Left lung (tissue), 4 donors: ENCODE measurements at regions not wholly inside any gene's neighbourhood (a gene's known extent, or its start where the extent isn't known, plus 50 kb on each side); places are given as distances from the start of the nearest gene placed in this dataset.

ENCODE experiments used
- ATAC-seq: fragments of 200-7000 bp; cut with Tn5 transposase; one replicate; pipeline ENCODE4 v1.9.1; 2020; ENCODE audit warnings: moderate library complexity
- DNase-seq, 4 donors: peaks; one replicate each; pipeline ENCODE4 v3.0.0-alpha.2; 2013 to 2020
- H3K27ac ChIP-seq, 2 donors: fragments of 200-600 bp; sonication (generic) in 1 of 2; one replicate each; pipeline versions ENCODE4 v1.5.0 to v1.8.0; 2020 to 2021
- H3K27me3 ChIP-seq, 2 donors: fragments of 200-600 bp; sonication (generic) in 1 of 2; one replicate each; pipeline versions ENCODE4 v1.5.0 to v1.8.0; 2020 to 2021
- H3K36me3 ChIP-seq, 2 donors: fragments of 200-600 bp; sonication (generic) in 1 of 2; one replicate each; pipeline versions ENCODE4 v1.5.0 to v1.8.0; 2020 to 2021
- H3K4me1 ChIP-seq, 2 donors: fragments of 200-600 bp; one replicate each; pipeline ENCODE4 v1.8.0; 2021
- H3K4me3 ChIP-seq, 2 donors: fragments of 200-600 bp; sonication (generic) in 1 of 2; one replicate each; pipeline versions ENCODE4 v1.5.0 to v1.8.0; 2020 to 2021; ENCODE audit warnings: mild to moderate bottlenecking in 1 of 2
- H3K9me3 ChIP-seq, 2 donors: fragments of 200-600 bp; sonication (generic) in 1 of 2; one replicate each; pipeline versions ENCODE4 v1.5.0 to v1.8.0; 2020 to 2021
- CTCF ChIP-seq, 2 donors: fragments of 200-600 bp; sonication (generic) in 1 of 2; IDR thresholded peaks; one replicate each; pipeline versions ENCODE4 v1.5.0 to v1.8.0; 2021; ENCODE audit warnings: antibody characterized with exemption in 2 of 2
- intact Hi-C, 2 donors: fragments of 100-400 bp; cut with DNase I; formaldehyde crosslinking; loops; one replicate each; pipeline versions ENCODE4 v1.11.2 to v1.14.2; 2022
- donor health status: DM: no; HTN: yes; CAD: no.
- donor health status: DM: no; HTN: no; CAD: no.

DNA sequence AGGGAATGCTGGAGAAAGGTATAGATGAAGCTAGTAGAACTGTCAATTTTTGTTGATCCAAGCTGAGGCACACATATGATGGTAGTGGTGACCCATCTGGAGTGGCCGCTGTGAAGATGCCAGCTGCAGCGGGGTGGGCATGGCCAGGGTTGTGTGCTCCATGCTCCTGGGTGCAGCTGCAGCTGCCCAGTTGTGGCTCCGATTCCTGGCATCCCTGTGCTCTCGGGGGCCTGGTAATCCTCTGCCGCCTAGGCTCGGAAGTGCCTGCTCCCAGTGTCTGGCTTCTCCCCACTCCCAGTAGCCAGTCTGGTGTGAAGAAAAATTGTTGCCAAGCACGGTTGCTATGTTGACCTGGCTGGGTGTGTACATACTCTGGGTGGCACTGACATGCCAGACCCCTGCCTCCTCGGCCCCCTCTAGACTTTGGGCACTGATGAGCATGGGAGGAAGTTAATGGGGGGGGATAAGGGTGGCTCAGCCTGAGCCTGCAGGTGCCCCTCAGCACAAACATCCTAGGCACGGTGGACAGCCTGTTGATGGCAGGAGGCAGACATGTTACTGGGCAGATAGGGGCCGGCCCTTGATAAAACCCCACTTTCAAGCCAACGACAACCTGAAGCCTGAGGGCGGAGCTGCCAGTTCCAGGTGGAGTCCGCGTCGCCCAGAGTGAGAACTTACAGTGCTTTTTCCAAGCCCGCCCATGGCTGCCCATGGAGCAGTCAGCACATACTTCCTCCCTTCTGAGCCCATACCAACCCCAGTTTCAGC lies 1400.7 kb downstream of the PCDH9 start:
- Histone ChIP-seq H3K27me3 (no peaks in the 10 kb centered on the region), H3K36me3 (no peaks in the 10 kb centered on the region), H3K4me1 (no peaks in the 10 kb centered on the region), H3K9me3 (no peaks in the 10 kb centered on the region), H3K4me3 (no peak overlapping the region), H3K27ac (no peak overlapping the region)
- ATAC-seq (no peak), DNase-seq (peak in 1 of 4 donors; percentile 53)
- TF ChIP-seq CTCF (IDR thresholded peaks at IDR 0.05), result no peak
- intact Hi-C loops, result no loop called here

DNA sequence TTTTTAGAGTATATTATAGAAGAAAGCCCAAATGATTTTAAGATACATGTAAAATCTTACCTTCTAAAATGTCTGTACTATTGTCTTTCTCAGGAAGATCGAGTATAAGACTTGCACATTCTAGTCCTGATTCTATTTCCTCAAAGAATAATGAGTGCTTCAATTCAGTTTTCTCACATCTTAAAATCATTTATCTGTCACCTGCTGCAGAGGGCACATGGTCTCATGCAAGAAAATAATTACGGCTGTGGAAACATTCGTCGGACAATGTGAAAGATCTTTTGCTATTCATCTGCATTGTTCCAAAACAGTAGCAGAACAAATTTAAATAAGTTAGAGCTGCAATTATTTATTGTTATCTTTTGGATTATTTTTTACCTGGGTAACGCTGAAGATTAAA lies 1403.5 kb downstream of the PCDH9 start:
- Histone ChIP-seq H3K27me3 (no peaks in the 10 kb centered on the region), H3K9me3 (no peaks in the 10 kb centered on the region), H3K36me3 (no peaks in the 10 kb centered on the region), H3K27ac (no peak overlapping the region), H3K4me3 (no peak overlapping the region), H3K4me1 (no peaks in the 10 kb centered on the region)
- TF ChIP-seq CTCF (IDR thresholded peaks at IDR 0.05), result no peak
- DNase-seq, result no peak
- intact Hi-C loops, result no loop called here
- ATAC-seq, result no peak

DNA sequence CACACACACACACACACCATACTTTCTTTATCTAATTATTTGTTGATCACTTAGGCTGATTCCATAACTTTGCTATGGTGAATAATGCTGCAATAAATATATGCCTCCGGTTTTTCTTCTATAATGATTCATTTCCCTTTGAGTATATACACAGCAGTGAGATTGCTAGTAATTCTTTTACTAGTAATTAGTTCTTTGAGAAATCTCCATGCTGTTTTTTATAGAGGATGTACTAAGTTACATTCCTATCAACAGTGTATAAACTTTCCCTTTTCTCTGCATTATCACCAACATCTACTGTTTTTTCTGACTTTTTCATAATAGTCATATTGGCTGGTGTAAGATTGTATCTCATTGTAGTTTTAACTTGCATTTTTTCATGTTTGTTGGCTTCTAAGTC lies 1405.1 kb downstream of the PCDH9 start:
- ATAC-seq (no peak), DNase-seq (no peak)
- Histone ChIP-seq H3K27ac (no peak overlapping the region), H3K36me3 (no peaks in the 10 kb centered on the region), H3K27me3 (no peaks in the 10 kb centered on the region), H3K4me1 (no peaks in the 10 kb centered on the region), H3K9me3 (no peaks in the 10 kb centered on the region), H3K4me3 (no peak overlapping the region)
- intact Hi-C loops, result no loop called here
- TF ChIP-seq CTCF (IDR thresholded peaks at IDR 0.05), result no peak

DNA sequence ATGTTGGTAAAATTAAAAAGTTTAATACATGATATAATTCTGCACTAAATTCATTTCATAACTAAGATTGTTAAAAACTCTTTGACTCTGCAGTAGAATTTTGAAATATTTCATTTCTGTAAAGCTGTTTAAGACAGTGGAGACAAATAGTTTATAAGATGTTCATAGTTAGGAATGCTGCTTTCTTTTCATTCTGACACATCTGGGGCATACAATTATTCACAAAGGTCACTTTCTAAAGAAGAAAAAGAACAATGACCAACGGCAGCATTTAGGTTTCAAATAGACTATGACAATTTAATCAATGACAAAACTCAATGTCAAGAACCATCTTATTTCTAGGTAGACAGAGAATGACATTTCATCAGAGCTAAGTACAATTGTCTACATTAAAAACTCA lies 1422.1 kb downstream of the PCDH9 start:
- Histone ChIP-seq H3K4me1 (no peaks in the 10 kb centered on the region), H3K36me3 (no peaks in the 10 kb centered on the region), H3K27me3 (no peaks in the 10 kb centered on the region), H3K9me3 (peaks cover 0 to 8% of the 10 kb centered on the region in 2 donors), H3K27ac (no peak overlapping the region), H3K4me3 (no peak overlapping the region)
- no peak for TF ChIP-seq CTCF (IDR thresholded peaks at IDR 0.05)
- ATAC-seq (no peak), DNase-seq (no peak)
- intact Hi-C loops, result no loop called here

DNA sequence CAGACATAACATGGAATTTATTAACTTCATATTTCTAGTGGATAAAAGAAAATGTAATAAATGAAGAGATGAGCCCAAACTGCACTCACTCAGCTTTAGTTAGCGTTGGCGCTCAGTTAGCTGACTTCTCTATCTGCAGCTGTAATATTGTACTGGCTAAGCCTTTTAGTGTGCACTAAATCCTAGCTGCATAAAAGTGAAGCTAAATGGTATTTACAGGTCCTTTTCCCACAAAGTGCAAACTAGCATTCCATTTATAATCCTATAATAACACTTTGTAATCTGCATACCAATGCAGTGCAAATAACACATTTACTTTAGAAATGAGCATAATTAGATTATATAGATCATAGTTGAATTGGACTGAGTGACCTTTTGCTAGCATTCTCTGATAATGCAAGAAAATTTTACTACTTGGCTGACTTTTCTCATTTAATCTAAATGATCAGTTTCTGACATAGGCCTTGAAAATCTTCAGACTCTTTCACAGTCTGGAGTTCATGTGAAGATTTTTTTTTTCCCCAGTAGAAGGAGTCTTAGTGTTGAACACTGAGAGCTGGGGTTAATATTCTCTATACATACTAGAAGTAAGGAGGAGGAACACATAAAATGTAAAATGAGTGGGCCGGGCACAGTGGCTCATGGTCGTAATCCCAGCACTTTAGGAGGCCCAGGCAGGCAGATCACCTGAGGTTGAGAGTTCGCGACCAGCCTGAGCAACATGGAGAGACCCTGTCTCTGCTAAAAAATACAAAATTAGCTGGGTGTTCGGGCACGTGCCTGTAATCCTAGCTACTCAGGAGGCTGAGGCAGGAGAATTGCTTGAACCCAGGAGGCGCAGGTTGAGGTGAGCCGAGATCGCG lies 1426.4 kb downstream of the PCDH9 start:
- Histone ChIP-seq H3K9me3 (no peaks in the 10 kb centered on the region), H3K4me1 (no peaks in the 10 kb centered on the region), H3K4me3 (no peak overlapping the region), H3K36me3 (no peaks in the 10 kb centered on the region), H3K27ac (no peak overlapping the region), H3K27me3 (no peaks in the 10 kb centered on the region)
- ATAC-seq (no peak), DNase-seq (no peak)
- intact Hi-C loops, result no loop called here
- no peak for TF ChIP-seq CTCF (IDR thresholded peaks at IDR 0.05)
